Lower lobe of right lung (tissue), 2 donors: ENCODE measurements at regions not wholly inside any gene's neighbourhood (a gene's known extent, or its start where the extent isn't known, plus 50 kb on each side); places are given as distances from the start of the nearest gene placed in this dataset.

Experiments
- ATAC-seq, 2 donors: fragments of 200-7000 bp; cut with Tn5 transposase; one replicate each; pipeline ENCODE4 v1.9.1; 2020 to 2022; ENCODE audit warnings: mild to moderate bottlenecking in 2 of 2, moderate library complexity in 2 of 2
- DNase-seq: peaks from one replicate; pipeline ENCODE4 v3.0.0-alpha.2; 2020
- H3K27ac ChIP-seq: fragments of 200-600 bp; one replicate; pipeline ENCODE4 v1.8.0; 2022
- H3K27me3 ChIP-seq: fragments of 200-600 bp; one replicate; pipeline ENCODE4 v1.8.0; 2022; ENCODE audit warnings: low read depth
- H3K36me3 ChIP-seq: fragments of 200-600 bp; one replicate; pipeline ENCODE4 v1.8.0; 2022; ENCODE audit warnings: mild to moderate bottlenecking
- H3K4me1 ChIP-seq: fragments of 200-600 bp; one replicate; pipeline ENCODE4 v1.8.0; 2022
- H3K4me3 ChIP-seq: fragments of 200-600 bp; one replicate; pipeline ENCODE4 v1.8.0; 2022; ENCODE audit warnings: mild to moderate bottlenecking
- H3K9me3 ChIP-seq: fragments of 200-600 bp; one replicate; pipeline ENCODE4 v1.8.0; 2022
- intact Hi-C: fragments of 100-400 bp; cut with DNase I; formaldehyde crosslinking; loops from one replicate; pipeline ENCODE4 v1.11.0; 2022
- TF ChIP-seq, protein P1 (sequence below): fragments of 200-600 bp; IDR thresholded peaks from one replicate; pipeline ENCODE4 v1.8.0; 2022; ENCODE audit warnings: antibody characterized with exemption, mild to moderate bottlenecking
- donor health status: DM: no; HTN: yes; CAD: no; lungs with severe emphysema.

DNA sequence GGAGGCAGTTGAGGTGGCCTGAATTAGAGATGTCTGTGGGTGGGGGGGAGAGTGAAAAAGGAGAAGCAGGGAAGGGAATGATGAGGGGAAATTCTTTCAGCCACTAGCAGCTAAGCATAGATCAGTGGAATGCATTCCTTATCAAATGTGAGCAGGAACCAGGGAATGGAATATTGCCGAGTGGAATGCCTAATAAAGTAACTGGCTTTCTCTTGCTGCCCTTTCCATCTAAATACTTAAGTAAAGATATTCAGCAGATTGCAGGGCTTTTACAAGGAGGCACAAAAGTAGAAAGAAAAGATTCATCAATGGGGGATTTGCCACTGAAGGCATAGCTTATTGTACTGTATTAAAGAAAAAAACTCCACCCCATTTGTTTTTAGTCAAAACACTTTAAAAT is 263.0 kb upstream of the RPS6KA3 start:
- TF ChIP-seq, protein P1, sequence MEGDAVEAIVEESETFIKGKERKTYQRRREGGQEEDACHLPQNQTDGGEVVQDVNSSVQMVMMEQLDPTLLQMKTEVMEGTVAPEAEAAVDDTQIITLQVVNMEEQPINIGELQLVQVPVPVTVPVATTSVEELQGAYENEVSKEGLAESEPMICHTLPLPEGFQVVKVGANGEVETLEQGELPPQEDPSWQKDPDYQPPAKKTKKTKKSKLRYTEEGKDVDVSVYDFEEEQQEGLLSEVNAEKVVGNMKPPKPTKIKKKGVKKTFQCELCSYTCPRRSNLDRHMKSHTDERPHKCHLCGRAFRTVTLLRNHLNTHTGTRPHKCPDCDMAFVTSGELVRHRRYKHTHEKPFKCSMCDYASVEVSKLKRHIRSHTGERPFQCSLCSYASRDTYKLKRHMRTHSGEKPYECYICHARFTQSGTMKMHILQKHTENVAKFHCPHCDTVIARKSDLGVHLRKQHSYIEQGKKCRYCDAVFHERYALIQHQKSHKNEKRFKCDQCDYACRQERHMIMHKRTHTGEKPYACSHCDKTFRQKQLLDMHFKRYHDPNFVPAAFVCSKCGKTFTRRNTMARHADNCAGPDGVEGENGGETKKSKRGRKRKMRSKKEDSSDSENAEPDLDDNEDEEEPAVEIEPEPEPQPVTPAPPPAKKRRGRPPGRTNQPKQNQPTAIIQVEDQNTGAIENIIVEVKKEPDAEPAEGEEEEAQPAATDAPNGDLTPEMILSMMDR, result no peak
- H3K27ac ChIP-seq, result no peak overlapping the region
- H3K9me3 ChIP-seq, result no peaks in the 10 kb centered on the region
- no peaks in the 10 kb centered on the region for H3K36me3 ChIP-seq
- DNase-seq, result no peak
- H3K27me3 ChIP-seq, result no peaks in the 10 kb centered on the region
- H3K4me3 ChIP-seq, result no peak overlapping the region
- no peaks in the 10 kb centered on the region for H3K4me1 ChIP-seq
- ATAC-seq, result no peak
- intact Hi-C loops, result loop anchor here (10.0 kb wide), 1 partner anchor 1215 kb away; no protein-coding TSS in a partner anchor

DNA sequence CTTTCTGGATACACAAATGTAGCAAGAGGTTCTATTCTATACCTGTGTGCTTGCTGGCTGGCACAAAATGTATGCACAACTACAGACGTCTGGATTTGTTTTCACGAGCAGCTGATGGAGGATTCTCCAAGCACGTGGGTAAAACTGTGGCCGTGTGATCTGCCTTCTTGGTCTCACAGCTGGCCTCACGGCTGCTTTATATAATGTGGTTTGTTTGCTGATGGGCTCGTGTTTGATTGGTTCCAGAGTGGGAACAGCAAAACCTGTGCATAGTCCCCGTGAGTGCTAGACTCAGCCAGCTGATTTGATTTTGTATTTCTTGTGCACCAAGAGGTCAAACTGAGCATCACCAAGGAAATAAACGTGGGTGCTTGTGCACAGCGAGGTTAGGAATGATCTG is 262.6 kb upstream of the RPS6KA3 start:
- H3K4me3 ChIP-seq, result no peak overlapping the region
- H3K9me3 ChIP-seq, result no peaks in the 10 kb centered on the region
- H3K36me3 ChIP-seq, result no peaks in the 10 kb centered on the region
- intact Hi-C loops, result loop anchor here (10.0 kb wide), 1 partner anchor 1216 kb away; no protein-coding TSS in a partner anchor
- TF ChIP-seq, protein P1, result no peak
- DNase-seq (no peak), ATAC-seq (no peak)
- H3K27ac ChIP-seq, result no peak overlapping the region
- H3K27me3 ChIP-seq, result no peaks in the 10 kb centered on the region
- no peaks in the 10 kb centered on the region for H3K4me1 ChIP-seq

DNA sequence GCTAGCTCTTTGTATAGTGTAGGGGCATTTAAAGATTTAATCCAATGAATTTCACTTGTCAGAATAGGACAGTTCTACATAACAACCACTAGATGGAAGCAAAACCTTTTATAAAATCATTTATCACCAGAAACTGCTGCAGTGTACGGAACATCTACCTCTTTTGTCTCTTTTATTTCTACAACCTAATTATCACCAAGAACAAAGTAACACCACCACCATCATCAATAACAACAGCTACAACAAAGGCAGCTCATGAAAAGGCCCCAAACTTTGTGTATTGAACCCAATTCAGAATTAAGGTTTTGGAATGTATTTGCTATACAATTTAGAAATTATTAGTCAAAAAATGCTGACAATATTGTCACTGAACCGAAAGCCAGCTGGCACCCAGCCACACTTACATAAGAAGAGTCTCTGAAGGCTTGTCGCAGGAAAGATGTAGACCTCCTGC is 260.9 kb upstream of the RPS6KA3 start:
- Histone ChIP-seq H3K4me1 (no peaks in the 10 kb centered on the region), H3K36me3 (no peaks in the 10 kb centered on the region), H3K9me3 (no peaks in the 10 kb centered on the region), H3K27me3 (no peaks in the 10 kb centered on the region), H3K27ac (no peak overlapping the region), H3K4me3 (no peak overlapping the region)
- TF ChIP-seq, protein P1, result peak; percentile 48
- intact Hi-C loops, result loop anchor here (10.0 kb wide), 1 partner anchor 1217 kb away; no protein-coding TSS in a partner anchor
- DNase-seq, result no peak
- ATAC-seq, result peak; percentile 49 to 71

DNA sequence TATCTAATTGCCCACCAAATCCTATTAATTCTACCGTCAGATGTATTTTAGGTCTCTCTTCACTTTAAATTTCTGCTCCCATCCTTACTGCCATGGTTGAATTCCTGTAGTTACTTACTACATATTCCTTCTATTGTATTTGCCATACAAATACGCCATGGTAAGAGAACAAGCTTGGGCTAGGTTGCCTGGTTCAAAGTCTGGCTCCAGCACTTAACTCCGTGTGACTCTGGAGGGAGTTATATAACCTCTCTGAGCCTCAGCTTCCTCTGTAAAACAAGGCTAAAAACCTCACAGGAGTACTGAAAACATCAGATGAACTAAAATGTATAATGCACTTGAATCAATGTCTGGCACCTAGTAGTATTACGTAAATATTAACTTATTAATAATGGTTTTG is 260.3 kb upstream of the RPS6KA3 start:
- no peak for ATAC-seq
- intact Hi-C loops, result loop anchor here (10.0 kb wide), 1 partner anchor 1218 kb away; no protein-coding TSS in a partner anchor

DNA sequence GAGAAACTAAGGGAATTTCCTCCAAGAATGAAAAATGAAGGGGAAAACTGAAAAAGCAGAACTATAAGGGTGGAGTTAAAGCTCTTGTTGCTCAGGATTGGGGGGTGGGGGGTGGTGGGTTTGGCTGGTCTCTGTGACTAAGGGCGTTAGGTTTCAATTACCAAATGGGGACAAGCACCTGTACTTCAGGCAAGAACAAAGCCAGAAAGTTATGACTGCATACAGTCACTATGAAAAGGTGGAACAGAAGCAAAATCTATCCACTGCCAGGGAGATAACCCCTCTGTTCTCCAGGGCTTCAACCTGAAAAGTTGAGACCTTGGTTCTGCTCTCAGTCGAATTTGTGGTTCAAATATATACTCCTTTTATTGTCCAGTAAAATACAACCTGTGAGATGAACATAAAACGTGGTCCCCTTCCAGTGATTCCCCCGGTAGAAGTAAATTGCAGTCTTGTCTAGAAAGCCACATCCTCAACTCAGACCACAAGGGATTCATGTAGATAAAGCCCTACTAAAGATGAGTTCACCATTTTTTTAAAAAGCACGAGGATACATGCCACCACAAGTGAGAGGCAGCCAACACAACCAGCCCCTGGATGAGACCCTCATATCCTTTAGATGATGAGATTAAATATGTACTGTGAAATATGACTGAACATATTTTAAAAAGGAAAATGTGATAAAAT is 257.1 kb upstream of the RPS6KA3 start:
- intact Hi-C loops, result loop anchor here (10.0 kb wide), 1 partner anchor 1221 kb away; no protein-coding TSS in a partner anchor
- ATAC-seq (no peak), DNase-seq (no peak)
- Histone ChIP-seq H3K9me3 (no peaks in the 10 kb centered on the region), H3K4me1 (no peaks in the 10 kb centered on the region), H3K36me3 (no peaks in the 10 kb centered on the region), H3K27me3 (no peaks in the 10 kb centered on the region), H3K27ac (no peak overlapping the region), H3K4me3 (no peak overlapping the region)
- TF ChIP-seq, protein P1, result no peak

More for the DNA sequence above, 260.3 kb upstream of the RPS6KA3 start:
- no peak for DNase-seq
- Histone ChIP-seq H3K4me1 (no peaks in the 10 kb centered on the region), H3K9me3 (no peaks in the 10 kb centered on the region), H3K36me3 (no peaks in the 10 kb centered on the region), H3K4me3 (no peak overlapping the region), H3K27me3 (no peaks in the 10 kb centered on the region), H3K27ac (no peak overlapping the region)
- TF ChIP-seq, protein P1, result no peak
